Central memory CD4-positive, alpha-beta T cell (primary cell): ENCODE measurements at regions not wholly inside any gene's neighbourhood (a gene's known extent, or its start where the extent isn't known, plus 50 kb on each side); places are given as distances from the start of the nearest gene placed in this dataset.
A peak's percentile ranks its signal among the peaks of the same experiment; 100 is the strongest.
"Not testable (repeated sequence)": the region's sequence is repeated elsewhere in the genome, so short reads cannot be mapped to it uniquely, and the experiment has no call there.

ENCODE experiments used
- DNase-seq: peaks from one replicate; pipeline ENCODE4 v3.0.0; 2022

DNA sequence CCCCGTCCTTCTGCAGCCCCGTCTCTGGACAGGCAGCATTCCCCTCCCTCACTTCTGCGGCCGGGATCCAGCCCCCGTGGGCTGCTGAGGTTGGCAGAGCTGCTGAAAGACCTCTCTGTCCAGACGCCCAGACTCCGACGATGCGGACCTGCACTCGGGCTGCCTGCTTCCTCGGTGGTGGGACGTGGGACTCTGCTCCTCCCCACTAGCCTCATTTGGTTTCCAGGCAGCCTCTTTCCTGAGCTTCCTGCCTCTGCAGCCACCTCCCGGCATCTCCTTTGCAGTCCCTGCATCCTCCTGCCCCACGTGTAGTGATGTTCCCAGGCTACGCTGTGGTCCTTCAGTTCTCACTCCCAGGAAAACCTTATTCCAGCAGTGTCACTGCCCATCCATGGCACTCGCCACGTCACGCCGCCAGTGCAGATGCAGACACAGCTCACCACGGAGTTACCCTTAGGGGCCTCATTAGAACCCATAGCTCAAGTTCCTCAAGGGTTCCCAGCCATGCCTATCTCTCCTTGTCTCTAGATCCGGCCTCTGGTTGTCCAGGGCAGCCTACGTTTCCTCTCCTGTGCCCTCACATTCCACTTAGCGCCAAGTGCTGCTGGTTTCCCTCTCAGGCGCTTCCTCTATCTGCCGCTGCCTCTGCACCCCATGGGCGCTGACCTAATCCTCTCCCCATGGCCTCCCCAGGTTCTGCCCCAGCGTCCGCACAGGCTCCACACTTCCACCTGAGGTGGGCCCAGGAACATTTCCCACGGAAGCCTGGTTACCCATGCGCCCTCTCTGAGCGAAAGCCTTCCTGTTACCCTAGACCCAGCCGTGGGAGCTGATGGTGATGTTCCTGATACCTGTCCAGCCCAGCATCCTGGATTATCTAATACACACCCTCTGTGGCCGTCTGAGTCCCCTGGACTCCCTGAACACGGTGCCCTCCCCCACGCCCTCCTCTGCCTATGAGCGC is 318.3 kb upstream of the MYT1L start:
- DNase-seq: no peak

GRCh38 chr2:2648094-2648493 is 317.0 kb upstream of the MYT1L start:
- no peak for DNase-seq

- no peak for DNase-seq
These were observed 316.1 kb upstream of the MYT1L start for GRCh38 chr2:2647141-2647541.

DNA sequence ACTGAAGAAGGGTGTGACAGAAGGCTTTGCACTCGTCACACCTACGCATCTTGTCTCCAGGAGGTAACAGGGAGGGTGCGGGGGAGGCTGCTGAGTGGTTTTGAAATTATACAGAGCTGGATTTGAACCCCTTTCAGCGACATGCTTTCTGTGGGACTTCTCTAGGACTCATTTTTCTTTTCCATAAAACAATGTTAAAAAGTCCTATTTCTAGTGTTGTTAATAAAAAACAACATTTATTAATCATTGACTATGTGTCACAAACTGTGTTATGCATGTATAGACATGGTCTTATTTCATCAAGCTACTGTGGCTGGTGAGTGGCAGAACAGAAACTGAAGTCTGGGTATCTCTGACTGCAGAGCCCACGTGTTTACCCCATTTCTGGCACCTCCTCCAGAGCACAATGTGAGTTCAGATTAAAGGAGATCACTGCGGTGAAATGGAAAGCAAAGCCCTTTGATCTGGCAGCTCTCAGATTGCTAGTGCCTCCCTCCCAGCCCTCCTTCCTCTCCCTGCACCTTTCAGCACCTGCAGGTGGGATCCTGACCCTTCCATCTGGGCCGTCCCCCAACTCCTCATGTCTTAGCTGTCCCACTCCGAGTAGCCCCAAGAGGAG is 315.5 kb upstream of the MYT1L start:
- DNase-seq: peak; percentile 49

DNA sequence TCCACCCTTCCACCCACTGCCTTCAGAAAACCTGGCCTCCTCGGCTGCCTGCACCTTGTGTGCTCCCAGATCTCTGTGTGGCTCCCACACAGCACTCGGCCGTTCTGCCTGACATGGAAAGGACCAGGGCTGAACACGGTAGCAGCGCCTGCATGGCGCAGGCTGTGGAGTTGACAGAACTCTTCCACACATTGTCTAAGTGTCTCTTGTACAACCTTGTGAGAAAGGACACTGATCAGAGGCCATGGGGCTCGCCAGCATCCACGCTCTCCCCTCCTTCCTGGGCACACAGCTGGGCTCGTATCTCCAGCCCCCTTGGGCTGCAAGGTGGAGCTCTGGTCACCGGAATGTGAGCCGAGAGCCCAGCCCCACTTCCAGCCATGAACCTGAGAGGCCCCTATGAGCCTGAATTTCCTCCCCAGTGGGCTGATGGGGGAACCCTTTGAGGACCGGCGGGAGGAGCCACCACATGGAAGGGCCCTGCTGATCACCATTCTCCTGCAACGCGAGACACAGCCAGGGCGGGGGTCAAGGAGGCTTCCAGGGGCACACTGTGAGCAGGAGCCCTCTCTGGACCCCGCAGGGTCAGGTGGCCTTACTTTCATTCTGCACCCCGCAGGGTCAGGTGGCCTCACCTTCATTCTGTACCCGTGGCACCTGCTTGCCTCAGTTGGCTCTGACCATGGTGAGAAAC is 314.2 kb upstream of the MYT1L start:
- no peak for DNase-seq

- not testable (repeated sequence) for DNase-seq
These were observed 313.7 kb upstream of the MYT1L start for GRCh38 chr2:2644751-2645150.

DNA sequence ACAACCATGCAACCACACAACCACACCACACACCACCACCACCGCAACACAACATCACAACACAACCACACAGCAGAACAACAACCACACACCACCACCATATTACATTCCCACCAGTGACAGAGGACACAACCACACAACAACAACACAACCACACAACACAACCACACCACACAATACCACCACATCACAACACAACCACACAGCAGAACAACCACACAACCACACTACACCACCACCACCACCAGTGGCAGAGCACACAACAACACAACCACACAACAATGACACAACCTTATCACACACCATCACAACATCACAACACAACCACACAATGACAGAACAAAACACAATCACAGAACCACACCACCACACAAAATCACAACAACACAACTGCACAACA is 313.0 kb upstream of the MYT1L start:
- DNase-seq: no peak

GRCh38 chr2:2642906-2643890 is 312.1 kb upstream of the MYT1L start:
- no peak for DNase-seq

DNA sequence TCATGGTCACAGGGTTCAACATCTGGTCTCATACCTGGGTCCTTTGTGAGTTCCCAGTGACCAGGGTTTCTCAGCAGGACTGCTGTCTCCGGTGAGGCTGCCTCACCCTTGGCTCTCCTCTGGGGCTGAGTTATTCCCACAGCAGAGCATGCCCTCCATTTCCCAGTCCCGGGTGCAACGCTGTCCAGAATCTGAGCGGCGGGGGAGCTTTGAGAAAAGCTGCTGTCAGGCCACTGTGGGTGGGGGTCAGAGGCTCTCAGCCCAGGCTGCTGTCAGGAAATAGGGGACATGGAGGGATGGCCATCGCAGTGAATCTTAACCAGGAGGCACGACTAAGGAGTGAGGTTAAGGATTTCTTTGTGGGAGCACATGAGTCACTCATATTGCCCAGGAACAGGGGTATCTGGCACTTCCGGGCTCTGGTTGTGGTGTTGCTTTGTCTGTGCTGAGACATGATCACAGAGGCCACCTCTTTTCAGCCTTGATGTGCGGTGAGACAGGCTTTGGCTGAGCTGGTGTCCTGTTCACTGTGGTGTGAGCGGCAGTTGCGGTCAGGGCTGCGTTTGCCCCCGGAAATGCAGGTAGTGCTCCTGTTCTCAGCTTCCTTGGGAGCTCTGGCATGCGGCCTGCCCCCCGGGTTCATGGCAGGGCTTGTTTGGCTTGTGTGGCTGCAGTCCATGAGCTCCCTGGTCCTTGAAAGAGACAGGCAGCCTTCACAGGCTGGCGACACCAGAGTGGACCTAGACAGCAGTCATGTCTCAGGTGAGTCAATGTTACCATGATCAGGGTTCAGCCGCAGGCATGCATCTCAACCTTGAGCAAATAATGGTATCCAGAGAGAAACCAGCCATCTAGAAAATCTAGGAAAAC is 310.7 kb upstream of the MYT1L start:
- no peak for DNase-seq

DNA sequence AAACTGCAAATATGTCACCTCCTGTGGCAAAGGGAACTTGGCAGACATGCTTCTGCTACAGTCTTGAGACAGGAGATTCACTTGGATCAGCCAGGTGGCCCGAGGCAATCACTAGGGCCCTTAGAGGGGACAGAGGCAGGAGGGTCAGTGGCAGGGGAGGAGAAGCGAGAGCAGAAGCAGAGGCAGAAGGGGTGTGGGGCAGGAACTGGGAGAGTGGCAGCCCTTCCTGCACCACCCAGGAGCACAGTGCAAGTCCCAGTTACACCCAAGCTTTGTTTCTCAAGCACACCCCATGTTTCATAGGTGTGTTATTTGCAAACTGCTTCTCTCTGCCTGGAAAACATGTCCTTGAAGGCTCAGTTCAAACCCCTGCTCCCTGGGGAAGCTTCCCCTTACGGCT is 309.7 kb upstream of the MYT1L start:
- DNase-seq: no peak

- DNase-seq: no peak
These were observed 309.3 kb upstream of the MYT1L start for GRCh38 chr2:2640371-2640770.

GRCh38 chr2:2639251-2640139 is 308.4 kb upstream of the MYT1L start:
- no peak for DNase-seq

GRCh38 chr2:2638547-2639220 is 307.6 kb upstream of the MYT1L start:
- DNase-seq: no peak

DNA sequence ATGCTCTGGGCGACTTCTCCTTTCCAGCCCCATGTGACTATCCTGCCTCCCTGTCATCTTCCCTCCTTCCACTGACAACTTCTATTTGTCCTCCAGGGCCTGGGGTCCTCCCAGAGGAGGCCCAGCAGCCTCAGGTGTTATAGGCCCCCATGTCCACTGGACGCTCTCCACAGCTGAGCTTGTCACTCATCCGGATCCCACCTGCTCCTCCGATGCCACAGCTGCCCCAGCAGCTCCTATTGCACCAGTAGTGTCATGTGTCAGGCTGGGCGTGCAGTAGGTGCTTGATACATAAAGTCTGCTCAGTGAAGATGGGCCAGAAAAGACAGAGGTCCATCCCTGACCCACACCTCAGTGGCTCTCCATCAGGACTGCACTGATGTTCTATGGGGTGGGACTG is 305.7 kb upstream of the MYT1L start:
- no peak for DNase-seq

- no peak for DNase-seq
These were observed 304.0 kb upstream of the MYT1L start for GRCh38 chr2:2635025-2635528.

DNA sequence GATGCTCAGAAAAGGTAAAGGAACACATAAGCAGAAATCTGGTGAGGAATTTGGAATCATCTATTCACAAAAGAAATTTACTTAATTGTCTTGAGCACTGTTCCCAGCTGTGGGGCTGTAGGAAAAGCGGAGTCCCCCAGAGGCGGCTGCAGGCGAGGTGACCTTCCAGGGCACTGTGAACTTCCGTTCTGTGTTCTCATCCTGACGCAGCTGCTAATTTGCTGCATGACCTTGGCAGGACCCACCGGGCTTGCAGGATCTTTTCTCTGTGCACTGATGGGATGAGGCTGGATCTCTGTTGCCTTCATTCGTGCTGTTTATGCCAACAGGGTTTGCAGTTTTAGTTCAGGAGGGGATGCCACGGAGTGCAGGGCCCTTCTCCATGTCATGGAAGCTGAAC is 301.9 kb upstream of the MYT1L start:
- no peak for DNase-seq

- DNase-seq: no peak
These were observed 292.9 kb upstream of the MYT1L start for GRCh38 chr2:2623939-2624338.

GRCh38 chr2:2621855-2622254 is 290.8 kb upstream of the MYT1L start:
- no peak for DNase-seq

DNA sequence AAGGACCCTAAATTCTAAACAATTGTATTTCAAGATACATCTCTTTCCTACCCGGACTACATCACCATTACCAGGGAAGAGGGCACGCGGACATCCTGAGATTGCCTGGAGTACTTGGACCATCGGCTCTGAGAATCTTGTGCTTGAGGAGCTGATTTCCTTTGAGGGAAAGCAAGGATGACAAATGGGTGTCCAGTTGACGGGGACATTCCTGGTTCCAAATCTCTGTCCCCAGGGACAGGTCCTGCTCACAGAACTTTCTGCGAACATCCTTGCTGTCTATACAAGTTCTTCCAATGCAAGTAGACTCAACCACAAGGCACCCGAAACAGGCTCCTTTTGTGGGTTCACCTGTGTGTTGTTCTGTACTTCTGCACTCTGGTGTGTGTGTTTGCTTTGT is 289.5 kb upstream of the MYT1L start:
- DNase-seq: no peak

DNA sequence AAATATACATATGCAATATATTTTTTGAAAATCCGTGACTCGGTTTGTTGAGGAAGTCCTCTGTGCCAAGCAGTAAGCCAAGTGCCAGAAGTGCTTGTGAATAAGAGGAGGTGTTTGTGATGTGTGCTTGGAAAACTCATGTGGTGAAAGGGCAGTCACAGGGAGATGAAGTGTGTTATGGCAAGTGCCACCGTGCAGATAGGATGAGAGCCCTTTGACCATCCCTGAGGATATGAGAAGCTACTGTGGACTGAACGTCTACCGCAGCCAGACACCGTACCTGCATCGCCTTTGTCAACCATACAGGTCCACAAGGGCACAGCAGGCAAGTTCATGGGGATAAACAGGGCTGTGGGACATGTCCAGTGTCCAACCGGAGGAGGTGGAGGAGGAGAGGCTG is 288.9 kb upstream of the MYT1L start:
- no peak for DNase-seq
